ENCODE measurements at regions not wholly inside any gene's neighbourhood (a gene's known extent, or its start where the extent isn't known, plus 50 kb on each side); places are given as distances from the start of the nearest gene placed in this dataset.

DNA sequence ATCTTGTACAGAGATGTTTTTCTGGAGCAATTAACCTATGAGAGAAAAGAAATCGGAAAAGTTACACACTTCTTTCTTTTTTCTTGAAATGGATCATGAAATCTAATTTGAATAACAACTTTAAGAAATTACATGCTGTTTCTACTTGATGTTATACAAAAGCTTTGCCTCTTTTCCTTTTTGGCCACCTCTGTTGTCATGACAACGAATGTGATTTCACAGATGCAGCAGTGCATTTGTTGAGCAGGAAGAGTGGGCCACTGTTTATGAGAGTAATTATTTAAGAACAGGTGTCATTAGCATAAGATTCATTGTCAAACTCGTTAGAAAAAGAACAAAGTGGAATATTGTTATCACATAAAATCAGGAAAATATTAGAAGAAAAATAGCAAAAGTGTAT lies 148.3 kb upstream of the IMPG1 start:
- no peak for TF ChIP-seq EZH2 (IDR thresholded peaks at IDR 0.05; ENCODE audit: borderline replicate concordance, low read length)
- TF ChIP-seq, protein P1, sequence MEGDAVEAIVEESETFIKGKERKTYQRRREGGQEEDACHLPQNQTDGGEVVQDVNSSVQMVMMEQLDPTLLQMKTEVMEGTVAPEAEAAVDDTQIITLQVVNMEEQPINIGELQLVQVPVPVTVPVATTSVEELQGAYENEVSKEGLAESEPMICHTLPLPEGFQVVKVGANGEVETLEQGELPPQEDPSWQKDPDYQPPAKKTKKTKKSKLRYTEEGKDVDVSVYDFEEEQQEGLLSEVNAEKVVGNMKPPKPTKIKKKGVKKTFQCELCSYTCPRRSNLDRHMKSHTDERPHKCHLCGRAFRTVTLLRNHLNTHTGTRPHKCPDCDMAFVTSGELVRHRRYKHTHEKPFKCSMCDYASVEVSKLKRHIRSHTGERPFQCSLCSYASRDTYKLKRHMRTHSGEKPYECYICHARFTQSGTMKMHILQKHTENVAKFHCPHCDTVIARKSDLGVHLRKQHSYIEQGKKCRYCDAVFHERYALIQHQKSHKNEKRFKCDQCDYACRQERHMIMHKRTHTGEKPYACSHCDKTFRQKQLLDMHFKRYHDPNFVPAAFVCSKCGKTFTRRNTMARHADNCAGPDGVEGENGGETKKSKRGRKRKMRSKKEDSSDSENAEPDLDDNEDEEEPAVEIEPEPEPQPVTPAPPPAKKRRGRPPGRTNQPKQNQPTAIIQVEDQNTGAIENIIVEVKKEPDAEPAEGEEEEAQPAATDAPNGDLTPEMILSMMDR (conservative IDR thresholded peaks at IDR 0.05 in 1 of 2, IDR thresholded peaks at IDR 0.05 in 1 of 2; ENCODE audit: extremely low read depth in 1 of 2, insufficient read depth in 1 of 2, low read depth in 1 of 2, low read length in 2 of 2), result no peak
